ENCODE measurements at regions not wholly inside any gene's neighbourhood (a gene's known extent, or its start where the extent isn't known, plus 50 kb on each side); places are given as distances from the start of the nearest gene placed in this dataset.
"Not testable (repeated sequence)": the region's sequence is repeated elsewhere in the genome, so short reads cannot be mapped to it uniquely, and the experiment has no call there.

GRCh38 chr16:16448423-16448822 is 69.5 kb downstream of the NPIPA7 start:
- not testable (repeated sequence) for DNase-seq

- DNase-seq, result not testable (repeated sequence)
Measured at GRCh38 chr16:16449712-16450237, 70.8 kb downstream of the NPIPA7 start.

- not testable (repeated sequence) for DNase-seq
Measured at GRCh38 chr16:16451721-16452410, 72.9 kb downstream of the NPIPA7 start.

GRCh38 chr16:16458579-16458978 is 79.6 kb downstream of the NPIPA7 start:
- DNase-seq, result not testable (repeated sequence)

- DNase-seq, result not testable (repeated sequence)
Measured at GRCh38 chr16:16463792-16464191, 84.9 kb downstream of the NPIPA7 start.

- not testable (repeated sequence) for DNase-seq
Measured at GRCh38 chr16:16488919-16489318, 110.0 kb downstream of the NPIPA7 start.

- not testable (repeated sequence) for DNase-seq
Measured at GRCh38 chr16:16489466-16489865, 110.5 kb downstream of the NPIPA7 start.

GRCh38 chr16:16494114-16494513 is 115.2 kb downstream of the NPIPA7 start:
- not testable (repeated sequence) for DNase-seq

GRCh38 chr16:16494998-16495397 is 116.1 kb downstream of the NPIPA7 start:
- not testable (repeated sequence) for DNase-seq

- DNase-seq, result not testable (repeated sequence)
Measured at GRCh38 chr16:16499875-16500274, 120.9 kb downstream of the NPIPA7 start.

- DNase-seq, result not testable (repeated sequence)
Measured at GRCh38 chr16:16507041-16507440, 128.1 kb downstream of the NPIPA7 start.

- DNase-seq, result not testable (repeated sequence)
Measured at GRCh38 chr16:16508344-16508743, 129.4 kb downstream of the NPIPA7 start.

- not testable (repeated sequence) for DNase-seq
Measured at GRCh38 chr16:16519395-16519794, 140.5 kb downstream of the NPIPA7 start.

- DNase-seq, result not testable (repeated sequence)
Measured at GRCh38 chr16:16521239-16522002, 142.5 kb downstream of the NPIPA7 start.

- not testable (repeated sequence) for DNase-seq
Measured at GRCh38 chr16:16526998-16527397, 148.1 kb downstream of the NPIPA7 start.

- DNase-seq, result not testable (repeated sequence)
Measured at GRCh38 chr16:16530744-16531143, 151.8 kb downstream of the NPIPA7 start.

GRCh38 chr16:16535565-16535964 is 156.6 kb downstream of the NPIPA7 start:
- DNase-seq, result not testable (repeated sequence)

- not testable (repeated sequence) for DNase-seq
Measured at GRCh38 chr16:16536151-16536550, 157.2 kb downstream of the NPIPA7 start.

- not testable (repeated sequence) for DNase-seq
Measured at GRCh38 chr16:16549710-16550109, 170.8 kb downstream of the NPIPA7 start.

GRCh38 chr16:16550824-16551223 is 171.9 kb downstream of the NPIPA7 start:
- DNase-seq, result not testable (repeated sequence)

- DNase-seq, result not testable (repeated sequence)
Measured at GRCh38 chr16:16552819-16553340, 173.9 kb downstream of the NPIPA7 start.

- DNase-seq, result not testable (repeated sequence)
Measured at GRCh38 chr16:16559179-16559740, 180.3 kb downstream of the NPIPA7 start.

GRCh38 chr16:16561532-16561931 is 182.6 kb downstream of the NPIPA7 start:
- not testable (repeated sequence) for DNase-seq
